Gastroesophageal sphincter (tissue), 4 donors: ENCODE measurements at regions not wholly inside any gene's neighbourhood (a gene's known extent, or its start where the extent isn't known, plus 50 kb on each side); places are given as distances from the start of the nearest gene placed in this dataset.

Experiments used
- ATAC-seq: fragments of 150-250 bp; one replicate; pipeline ENCODE4 v1.9.1; 2016; ENCODE audit warnings: mild to moderate bottlenecking, moderate library complexity
- H3K27ac ChIP-seq, 4 donors: fragments of 200-600 bp; sonication (generic) in 3 of 4; 1 replicate in 3 of 4; 2 replicates in 1 of 4; pipeline ENCODE4 v1.5.1; 2016 to 2019
- H3K27me3 ChIP-seq: fragments of 200-600 bp; sonication (generic); one replicate; pipeline ENCODE4 v1.5.1; 2019
- H3K36me3 ChIP-seq, 2 donors: fragments of 200-600 bp; sonication (generic); one replicate each; pipeline ENCODE4 v1.5.1; 2019; ENCODE audit warnings: control low read depth in 1 of 2
- H3K4me1 ChIP-seq, 3 donors: fragments of 200-600 bp; sonication (generic); 1 replicate in 2 of 3; 2 replicates in 1 of 3; pipeline ENCODE4 v1.5.1; 2016 to 2019; ENCODE audit warnings: control low read depth in 2 of 3
- H3K4me3 ChIP-seq, 2 donors: fragments of 200-600 bp; sonication (generic); one replicate each; pipeline ENCODE4 v1.5.1; 2019; ENCODE audit warnings: mild to moderate bottlenecking in 1 of 2, moderate library complexity in 1 of 2
- H3K9me3 ChIP-seq, 3 donors: fragments of 200-600 bp; sonication (generic); one replicate each; pipeline ENCODE4 v1.5.1; 2017 to 2019; ENCODE audit warnings: control low read depth in 2 of 3
- CTCF ChIP-seq, 4 experiments: fragments of 200-600 bp in 2 of 4; fragments of 450-650 bp in 2 of 4; sonication (generic) in 1 of 4; IDR thresholded peaks; one replicate each; pipeline ENCODE4 v1.5.1; 2017 to 2019; ENCODE audit warnings: antibody characterized with exemption in 4 of 4, mild to moderate bottlenecking in 2 of 4, moderate library complexity in 2 of 4
- EP300 ChIP-seq: sonication (generic); formaldehyde crosslinking; IDR thresholded peaks from one replicate; pipeline ENCODE4 v1.6.1; 2017; ENCODE audit warnings: antibody characterized with exemption, mild to moderate bottlenecking
- POLR2A ChIP-seq, 2 donors: fragments of 450-650 bp; IDR thresholded peaks; one replicate each; pipeline ENCODE4 v1.6.1; 2017; ENCODE audit warnings: antibody characterized with exemption in 2 of 2, mild to moderate bottlenecking in 2 of 2, moderate library complexity in 1 of 2
- POLR2AphosphoS5 ChIP-seq: sonication (generic); formaldehyde crosslinking; IDR thresholded peaks from one replicate; pipeline ENCODE4 v1.6.1; 2017; ENCODE audit warnings: antibody characterized with exemption
- WGBS, 2 donors: methylation state at CpG; one replicate each; pipeline ENCODE4 v1.1.5; 2018; ENCODE audit warnings: low coverage in 1 of 2; 5-methylcytosine and 5-hydroxymethylcytosine counted together

DNA sequence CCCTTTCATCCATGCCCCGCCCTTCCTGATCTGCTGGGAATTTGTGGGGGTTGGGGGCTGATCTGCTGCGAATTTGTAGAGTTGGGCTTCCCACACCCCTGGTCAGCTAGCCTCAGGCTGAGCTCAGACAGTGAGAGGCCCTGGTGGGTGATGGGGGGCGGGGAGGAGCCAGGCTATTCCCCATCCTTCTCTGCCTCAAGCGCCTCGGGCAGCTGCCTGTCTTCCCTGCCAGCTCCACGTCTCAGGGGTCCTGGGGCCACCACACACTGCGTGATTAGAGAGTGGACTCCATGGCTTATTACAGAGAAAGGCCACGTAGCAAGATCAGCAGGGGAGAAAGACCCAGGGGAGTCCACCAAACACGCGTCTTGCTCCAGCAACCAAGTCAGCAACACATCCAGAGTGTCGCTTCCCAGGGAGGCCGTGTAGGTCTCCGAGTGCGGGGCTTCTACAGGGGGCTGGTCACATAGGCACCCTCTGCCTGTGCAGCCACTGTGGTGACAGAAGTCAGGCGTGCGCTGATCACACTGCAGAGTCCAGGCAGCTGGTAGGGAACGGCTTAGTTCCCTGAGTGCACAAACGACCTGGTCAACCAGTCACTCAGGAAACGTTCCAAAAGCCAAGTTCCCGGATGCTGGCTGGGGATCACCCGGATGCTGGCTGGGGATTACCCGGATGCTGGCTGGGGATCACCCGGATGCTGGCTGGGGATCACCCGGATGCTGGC lies 254.4 kb upstream of the SFSWAP start:
- no CpG with 5 or more reads among the region's 24 CpGs for WGBS, 2 donors
- H3K27ac ChIP-seq = no peak overlapping the region

DNA sequence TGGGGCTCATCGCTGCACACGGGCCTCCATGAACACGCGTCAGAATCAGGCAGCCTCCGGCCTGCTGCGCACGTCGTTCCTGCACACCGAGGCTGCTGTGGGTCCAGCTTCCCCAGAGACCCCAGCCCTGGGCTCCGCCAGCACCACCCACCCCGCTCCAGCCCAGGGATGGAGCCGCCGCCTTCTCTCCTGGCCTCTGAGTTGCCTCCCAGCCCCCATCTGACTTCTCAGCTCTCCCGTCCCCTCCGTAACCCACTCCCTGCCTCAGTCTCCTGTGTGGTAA lies 253.9 kb upstream of the SFSWAP start:
- no peak for ATAC-seq
- Histone ChIP-seq H3K4me1 (no peaks in the 10 kb centered on the region), H3K27ac (no peak overlapping the region), H3K27me3 (peaks cover 68% of the 10 kb centered on the region), H3K4me3 (no peak overlapping the region), H3K36me3 (no peaks in the 10 kb centered on the region), H3K9me3 (peaks cover 0 to 6% (median 0%) of the 10 kb centered on the region in 3 donors)
- no peak for TF ChIP-seq CTCF (IDR thresholded peaks at IDR 0.05)
- TF ChIP-seq POLR2A (IDR thresholded peaks at IDR 0.05) = no peak
- WGBS, 2 donors = 100% methylated on average over 4 of the region's 15 CpGs; no CpG with 5 or more reads in 1 of the 2 donors

More for the DNA sequence above, 254.4 kb upstream of the SFSWAP start:
- Histone ChIP-seq H3K27me3 (peaks cover 63% of the 10 kb centered on the region), H3K9me3 (peaks cover 0 to 9% (median 0%) of the 10 kb centered on the region in 3 donors), H3K4me3 (no peak overlapping the region), H3K36me3 (no peaks in the 10 kb centered on the region), H3K4me1 (no peaks in the 10 kb centered on the region)
- ATAC-seq = no peak
- TF ChIP-seq POLR2A (IDR thresholded peaks at IDR 0.05) = no peak
- no peak for TF ChIP-seq POLR2AphosphoS5

- no peaks in the 10 kb centered on the region for H3K4me1 ChIP-seq
- peaks cover 0 to 7% (median 0%) of the 10 kb centered on the region in 3 donors for H3K9me3 ChIP-seq
- ATAC-seq = no peak
- H3K36me3 ChIP-seq = no peaks in the 10 kb centered on the region
- no peak overlapping the region for H3K4me3 ChIP-seq
- WGBS, 2 donors = no CpG with 5 or more reads among the region's 19 CpGs
- peaks cover 73% of the 10 kb centered on the region for H3K27me3 ChIP-seq
- TF ChIP-seq EP300 (no peak), CTCF (IDR thresholded peaks at IDR 0.05) (no peak), POLR2A (IDR thresholded peaks at IDR 0.05) (no peak), POLR2AphosphoS5 (no peak)
- H3K27ac ChIP-seq = no peak overlapping the region
Measured at GRCh38 chr12:131457331-131458047, 253.4 kb upstream of the SFSWAP start.

DNA sequence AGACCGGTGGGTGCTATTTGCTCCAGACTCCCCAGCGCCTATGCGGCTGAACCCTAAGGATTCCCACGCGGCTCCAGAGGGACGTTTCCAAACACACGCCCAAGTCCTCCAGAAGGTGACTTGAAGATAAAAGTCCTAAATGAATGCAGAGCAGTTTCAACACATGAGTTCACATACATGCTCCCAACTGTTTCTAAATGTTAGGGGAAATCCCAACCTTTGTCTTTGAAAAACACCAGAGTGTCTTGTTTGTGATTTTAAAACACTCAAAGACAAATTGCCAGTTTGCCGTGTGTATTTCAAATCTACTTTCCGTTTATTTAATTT lies 252.9 kb upstream of the SFSWAP start:
- no peak overlapping the region for H3K4me3 ChIP-seq
- H3K27ac ChIP-seq = no peak overlapping the region
- peaks cover 75% of the 10 kb centered on the region for H3K27me3 ChIP-seq
- ATAC-seq = no peak
- no peak for TF ChIP-seq CTCF (IDR thresholded peaks at IDR 0.05)
- no peak for TF ChIP-seq POLR2AphosphoS5
- TF ChIP-seq EP300 = no peak
- TF ChIP-seq POLR2A (IDR thresholded peaks at IDR 0.05) = no peak
- H3K4me1 ChIP-seq = no peaks in the 10 kb centered on the region
- 17 to 40% methylated on average over 5 to 6 of the region's 9 CpGs for WGBS, 2 donors
- H3K36me3 ChIP-seq = no peaks in the 10 kb centered on the region
- peaks cover 0 to 7% (median 0%) of the 10 kb centered on the region in 3 donors for H3K9me3 ChIP-seq

- ATAC-seq = no peak
- WGBS, 2 donors = 63 to 76% methylated on average over 7 to 14 of the region's 31 CpGs
- peaks cover 75% of the 10 kb centered on the region for H3K27me3 ChIP-seq
- H3K4me3 ChIP-seq = no peak overlapping the region
- H3K27ac ChIP-seq = no peak overlapping the region
- no peaks in the 10 kb centered on the region for H3K36me3 ChIP-seq
- peaks cover 0 to 7% (median 0%) of the 10 kb centered on the region in 3 donors for H3K9me3 ChIP-seq
- TF ChIP-seq CTCF (IDR thresholded peaks at IDR 0.05) (no peak), POLR2A (IDR thresholded peaks at IDR 0.05) (no peak), POLR2AphosphoS5 (no peak), EP300 (no peak)
- no peaks in the 10 kb centered on the region for H3K4me1 ChIP-seq
Measured at GRCh38 chr12:131458931-131459772, 251.7 kb upstream of the SFSWAP start.
